Fibroblast of the aortic adventitia (primary cell): ENCODE measurements at regions not wholly inside any gene's neighbourhood (a gene's known extent, or its start where the extent isn't known, plus 50 kb on each side); places are given as distances from the start of the nearest gene placed in this dataset.
"Not testable (repeated sequence)": the region's sequence is repeated elsewhere in the genome, so short reads cannot be mapped to it uniquely, and the experiment has no call there.

Experiments
- DNase-seq: peaks from one replicate; pipeline ENCODE4 v3.0.0-alpha.2; 2010; ENCODE audit warnings: low read depth
- H3K4me3 ChIP-seq: 2 replicates; pipeline ENCODE4 v1.5.1; 2011; ENCODE audit warnings: low read depth, mild to moderate bottlenecking, control low read depth, low read length, moderate library complexity
- TF ChIP-seq, protein P1 (sequence below): IDR thresholded peaks from 2 replicates; pipeline ENCODE4 v1.5.1; 2011; ENCODE audit warnings: mild to moderate bottlenecking, low read length, control low read depth, inconsistent platforms; ENCODE audit not compliant: insufficient read depth

DNA sequence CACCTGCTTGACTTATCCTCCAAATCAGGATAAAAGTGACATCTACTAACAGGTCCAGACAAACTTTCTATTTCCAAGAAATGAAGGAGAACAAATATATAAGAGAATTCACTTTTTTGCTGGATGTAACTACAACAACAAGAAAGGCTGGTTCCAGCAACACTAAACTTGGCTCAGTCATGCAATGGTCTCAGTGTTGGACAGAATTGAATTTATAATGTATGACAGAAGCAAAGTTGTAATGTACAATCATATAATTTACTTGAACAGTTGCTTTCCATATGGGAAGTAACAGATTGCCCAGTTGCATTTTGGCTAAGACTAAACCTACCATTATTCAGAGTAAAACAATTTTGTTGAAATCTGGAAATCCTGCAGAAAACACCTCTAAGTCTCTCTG, 183.3 kb upstream of the INTU start:
- H3K4me3 ChIP-seq: no peak overlapping the region
- TF ChIP-seq, protein P1, sequence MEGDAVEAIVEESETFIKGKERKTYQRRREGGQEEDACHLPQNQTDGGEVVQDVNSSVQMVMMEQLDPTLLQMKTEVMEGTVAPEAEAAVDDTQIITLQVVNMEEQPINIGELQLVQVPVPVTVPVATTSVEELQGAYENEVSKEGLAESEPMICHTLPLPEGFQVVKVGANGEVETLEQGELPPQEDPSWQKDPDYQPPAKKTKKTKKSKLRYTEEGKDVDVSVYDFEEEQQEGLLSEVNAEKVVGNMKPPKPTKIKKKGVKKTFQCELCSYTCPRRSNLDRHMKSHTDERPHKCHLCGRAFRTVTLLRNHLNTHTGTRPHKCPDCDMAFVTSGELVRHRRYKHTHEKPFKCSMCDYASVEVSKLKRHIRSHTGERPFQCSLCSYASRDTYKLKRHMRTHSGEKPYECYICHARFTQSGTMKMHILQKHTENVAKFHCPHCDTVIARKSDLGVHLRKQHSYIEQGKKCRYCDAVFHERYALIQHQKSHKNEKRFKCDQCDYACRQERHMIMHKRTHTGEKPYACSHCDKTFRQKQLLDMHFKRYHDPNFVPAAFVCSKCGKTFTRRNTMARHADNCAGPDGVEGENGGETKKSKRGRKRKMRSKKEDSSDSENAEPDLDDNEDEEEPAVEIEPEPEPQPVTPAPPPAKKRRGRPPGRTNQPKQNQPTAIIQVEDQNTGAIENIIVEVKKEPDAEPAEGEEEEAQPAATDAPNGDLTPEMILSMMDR: no peak
- DNase-seq: no peak

DNA sequence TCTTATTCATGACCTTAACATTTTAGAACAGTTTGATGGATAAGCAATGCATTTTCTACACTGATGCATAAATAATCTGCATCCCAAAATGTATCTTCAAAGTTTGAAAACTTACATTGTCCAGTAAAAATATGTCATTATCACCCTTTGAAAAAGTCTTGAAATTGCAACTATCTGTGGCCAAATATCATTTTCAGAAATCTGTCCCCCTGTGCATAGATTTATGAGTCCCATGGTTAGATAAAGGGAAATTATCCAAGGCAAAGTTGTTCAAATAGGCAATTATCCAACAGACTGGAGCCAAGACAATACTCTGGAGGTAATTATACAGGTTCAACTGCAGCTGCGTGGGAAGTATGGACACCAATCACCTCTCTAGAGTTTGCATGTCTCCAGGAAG, 182.5 kb upstream of the INTU start:
- TF ChIP-seq, protein P1: no peak
- no peak overlapping the region for H3K4me3 ChIP-seq
- no peak for DNase-seq

DNA sequence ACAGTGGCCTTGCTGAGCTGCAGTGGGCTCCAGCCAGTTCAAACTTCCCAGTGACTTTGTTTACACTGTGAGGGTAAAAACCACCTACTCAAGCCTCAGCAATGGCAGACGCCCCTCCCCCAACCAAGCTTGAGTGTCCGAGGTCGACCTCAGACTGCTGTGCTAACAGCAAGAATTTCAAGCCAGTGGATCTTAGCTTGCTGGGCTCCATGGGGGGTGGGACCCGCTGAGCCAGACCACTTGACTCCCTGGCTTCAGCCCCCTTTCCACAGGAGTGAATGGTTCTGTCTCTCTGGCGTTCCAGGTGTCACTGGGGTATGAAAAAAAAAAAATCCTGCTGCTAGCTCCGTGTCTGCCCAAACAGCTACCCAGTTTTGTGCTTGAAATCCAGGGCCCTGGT, 168.9 kb upstream of the INTU start:
- no peak overlapping the region for H3K4me3 ChIP-seq
- TF ChIP-seq, protein P1: no peak
- DNase-seq: no peak

DNA sequence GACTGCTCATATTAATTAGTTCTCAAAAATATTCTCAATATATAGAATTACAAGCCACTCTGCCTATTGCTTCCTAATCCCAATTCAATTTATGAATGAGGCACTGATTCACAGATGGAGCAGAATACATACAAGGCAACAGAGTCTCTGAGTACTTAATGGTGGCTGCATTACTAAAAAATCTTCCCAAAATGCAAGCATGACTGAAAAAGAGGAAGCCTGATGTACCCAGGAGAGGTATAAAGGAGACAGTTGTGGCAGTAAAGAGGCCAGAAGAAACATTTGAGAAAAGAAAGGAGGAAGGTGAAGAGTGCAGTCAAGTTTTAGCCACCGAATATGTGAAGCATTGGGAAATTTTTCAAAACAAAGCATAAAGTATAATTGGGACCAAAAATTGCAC, 163.2 kb upstream of the INTU start:
- TF ChIP-seq, protein P1: no peak
- no peak for DNase-seq

DNA sequence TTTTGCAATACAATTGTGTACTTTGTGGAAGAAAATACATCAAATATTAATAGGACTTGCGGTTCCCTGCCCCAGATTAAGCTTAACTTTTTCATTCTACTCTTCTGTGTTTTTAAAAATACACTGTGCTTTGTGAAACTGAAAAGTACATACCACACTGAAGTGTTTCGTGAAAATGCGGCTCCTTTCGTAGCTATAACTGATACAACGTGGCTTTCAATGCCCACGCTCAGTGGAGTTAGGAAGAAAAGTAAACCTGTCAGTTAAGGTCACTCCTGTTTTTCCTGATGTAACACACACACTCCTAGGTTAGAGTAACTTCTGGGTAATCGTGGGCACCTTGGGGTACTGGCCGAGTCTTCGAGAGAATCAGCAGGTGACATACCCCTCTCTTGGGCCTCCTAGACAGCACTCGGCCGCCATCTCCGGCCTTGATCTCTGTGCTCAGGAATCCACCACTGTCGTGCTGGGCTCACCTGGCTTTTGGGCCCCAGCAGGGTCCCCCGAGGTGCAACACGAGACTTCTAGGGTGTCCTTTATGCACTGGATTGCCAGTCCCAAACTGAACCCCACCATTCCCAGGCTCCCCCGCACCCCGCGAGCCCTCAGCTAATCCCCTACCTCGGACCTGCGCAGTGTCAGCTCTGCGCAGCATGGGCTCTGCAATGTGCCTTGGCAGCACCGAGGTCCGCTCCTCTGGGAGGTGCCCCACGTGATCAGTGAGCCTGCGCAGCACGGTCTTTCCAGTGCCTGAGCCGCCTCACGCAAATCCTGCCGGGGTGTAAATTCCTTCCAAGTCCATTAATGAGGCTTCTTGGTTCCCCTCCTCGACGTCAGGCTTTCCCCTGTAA, 162.6 kb upstream of the INTU start:
- H3K4me3 ChIP-seq: no peak overlapping the region
- TF ChIP-seq, protein P1: no peak
- DNase-seq: no peak

More for the DNA sequence above, 163.2 kb upstream of the INTU start:
- H3K4me3 ChIP-seq: no peak overlapping the region

DNA sequence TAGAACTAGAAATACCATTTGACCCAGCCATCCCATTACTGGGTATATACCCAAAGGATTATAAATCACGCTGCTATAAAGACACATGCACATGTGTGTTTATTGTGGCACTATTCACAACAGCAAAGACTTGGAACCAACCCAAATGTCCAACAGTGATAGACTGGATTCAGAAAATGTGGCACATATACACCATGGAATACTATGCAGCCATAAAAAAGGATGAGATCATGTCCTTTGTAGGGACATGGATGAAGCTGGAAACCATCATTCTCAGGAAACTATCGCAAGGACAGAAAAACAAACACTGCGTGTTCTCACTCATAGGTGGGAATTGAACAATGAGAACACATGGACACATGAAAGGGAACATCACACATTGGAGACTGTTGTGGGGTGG, 154.5 kb upstream of the INTU start:
- H3K4me3 ChIP-seq, DNase-seq: not testable (repeated sequence)

DNA sequence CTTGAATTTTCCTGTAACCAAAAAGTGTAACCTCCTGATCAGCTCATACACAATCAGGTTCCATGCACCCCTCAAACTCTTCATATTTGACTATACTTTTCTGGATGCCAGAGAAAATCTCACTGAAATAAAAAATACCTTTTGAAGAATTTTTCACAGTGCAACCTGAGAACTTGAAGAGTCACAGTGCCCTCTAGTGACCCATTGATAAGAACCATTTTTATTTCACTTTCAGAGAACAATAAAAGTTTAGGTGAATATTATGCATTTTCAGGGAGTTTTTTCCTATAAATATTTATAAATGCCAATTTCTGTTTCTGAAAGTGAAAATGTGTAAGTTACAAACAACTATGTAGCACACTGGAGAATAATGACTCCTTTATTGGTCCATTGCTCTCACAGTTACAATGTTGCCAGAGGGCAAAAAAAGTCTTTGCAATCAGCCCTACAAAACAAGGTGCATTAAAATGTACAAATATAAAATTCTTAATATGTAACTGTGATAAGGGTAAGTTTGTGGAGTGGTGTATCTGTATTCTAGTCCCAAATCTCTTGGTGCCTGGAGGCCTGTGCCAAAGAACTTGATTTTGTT, 153.6 kb upstream of the INTU start:
- TF ChIP-seq, protein P1: peak; percentile 53
- H3K4me3 ChIP-seq: no peak overlapping the region
- DNase-seq: peak; percentile 62
